ENCODE measurements at regions not wholly inside any gene's neighbourhood (a gene's known extent, or its start where the extent isn't known, plus 50 kb on each side); places are given as distances from the start of the nearest gene placed in this dataset.

GRCh38 chr9:120197605-120198004 is 382.4 kb downstream of the CDK5RAP2 start:
- H3K27me3 Mint-ChIP-seq (ENCODE audit: low read depth), result no peaks in the 10 kb centered on the region
- Histone ChIP-seq H3K18ac (ENCODE audit: insufficient read length, low read depth, low read length) (no peak overlapping the region), H2AFZ (ENCODE audit: low read length) (no peak overlapping the region), H3T11ph (ENCODE audit: low read length) (no peak overlapping the region), H2AK5ac (ENCODE audit: insufficient read length, low read length) (no peak overlapping the region), H4K91ac (ENCODE audit: insufficient read length, low read depth, low read length) (no peak overlapping the region), H3K9me3 (ENCODE audit: control insufficient read depth, low read depth, low read length) (no peaks in the 10 kb centered on the region), H3K79me2 (ENCODE audit: insufficient read depth, low read length) (no peaks in the 10 kb centered on the region), H4K5ac (ENCODE audit: insufficient read length, low read depth, low read length) (no peak overlapping the region), H2BK120ac (ENCODE audit: low read depth, low read length, poor library complexity, severe bottlenecking) (no peak overlapping the region), H3K27me3 (ENCODE audit: insufficient read depth, low read length) (no peaks in the 10 kb centered on the region), H3K4ac (ENCODE audit: low read depth, low read length) (no peak overlapping the region), H3K56ac (ENCODE audit: insufficient read length, low read depth, low read length) (no peak overlapping the region), H3K4me2 (ENCODE audit: insufficient read depth, insufficient read length, low read length) (no peak overlapping the region), H4K8ac (replicated peaks; ENCODE audit: insufficient read length, low read depth, low read length) (no peak overlapping the region), H3K23ac (ENCODE audit: insufficient read length, low read depth, low read length) (no peak overlapping the region), H3K4me1 (ENCODE audit: insufficient read depth, low read length) (no peaks in the 10 kb centered on the region; the same call in 1 of the 2 replicates), H4K20me1 (ENCODE audit: control insufficient read depth, insufficient read depth, insufficient read length) (no peaks in the 10 kb centered on the region), H2BK15ac (ENCODE audit: low read depth, low read length) (no peak overlapping the region), H3K23me2 (ENCODE audit: insufficient read length, low read depth, low read length, poor library complexity, severe bottlenecking) (no peaks in the 10 kb centered on the region), H3K27ac (ENCODE audit: insufficient read length, low read depth, low read length) (no peak overlapping the region), H2BK5ac (ENCODE audit: insufficient read length, low read length) (no peak overlapping the region), H2BK20ac (ENCODE audit: low read depth, low read length, poor library complexity, severe bottlenecking) (no peak overlapping the region), H3K14ac (ENCODE audit: insufficient read depth, low read length) (no peak overlapping the region), H2BK12ac (ENCODE audit: insufficient read length, low read depth, low read length) (no peak overlapping the region), H3K9ac (ENCODE audit: extremely low read depth, insufficient read length, low read length) (no peak overlapping the region), H3K79me1 (ENCODE audit: insufficient read depth, low read depth, low read length, poor library complexity, severe bottlenecking) (no peaks in the 10 kb centered on the region)
- H3K36me3 Mint-ChIP-seq (ENCODE audit: insufficient read depth in 1 of 3, low read depth in 3 of 3), result no peaks in the 10 kb centered on the region
- no peak overlapping the region for H3K4me3 Mint-ChIP-seq
- peaks cover 6 to 10% of the 10 kb centered on the region in 2 experiments for H3K4me1 Mint-ChIP-seq
- no peak for TF ChIP-seq CTCF (conservative IDR thresholded peaks at IDR 0.05)
- H3K27ac Mint-ChIP-seq, result no peak overlapping the region; a peak in 1 of 7 replicates
- no CpG with 5 or more reads among the region's 12 CpGs for WGBS (ENCODE audit: extremely low coverage, insufficient read length, low lambda C conversion rate)
- no peak for DNase-seq
- H3K9me3 Mint-ChIP-seq, result no peaks in the 10 kb centered on the region

Measured in H9 (cell line).